GM18508 (cell line): ENCODE measurements at regions not wholly inside any gene's neighbourhood (a gene's known extent, or its start where the extent isn't known, plus 50 kb on each side); places are given as distances from the start of the nearest gene placed in this dataset.
"Not testable (repeated sequence)": the region's sequence is repeated elsewhere in the genome, so short reads cannot be mapped to it uniquely, and the experiment has no call there.

ENCODE experiments used
- ATAC-seq: cut with Tn5 transposase; IDR thresholded peaks from one replicate; pipeline ENCODE4 v1.9.1; 2021; ENCODE audit warnings: moderate number of reproducible peaks; ENCODE audit not compliant: insufficient read depth, unreplicated experiment

GRCh38 chr1:118317842-118318614, 133.0 kb upstream of the SPAG17 start:
- no peak for ATAC-seq

GRCh38 chr1:118306851-118307250, 121.8 kb upstream of the SPAG17 start:
- no peak for ATAC-seq

- ATAC-seq, result no peak
Observed at GRCh38 chr1:118304722-118305359, 119.8 kb upstream of the SPAG17 start.

- no peak for ATAC-seq
Observed at GRCh38 chr1:118303534-118303933, 118.5 kb upstream of the SPAG17 start.

GRCh38 chr1:118303064-118303463, 118.0 kb upstream of the SPAG17 start:
- no peak for ATAC-seq

- ATAC-seq, result no peak
Observed at GRCh38 chr1:118302145-118302544, 117.1 kb upstream of the SPAG17 start.

- ATAC-seq, result no peak
Observed at GRCh38 chr1:118300808-118301207, 115.8 kb upstream of the SPAG17 start.

GRCh38 chr1:118298397-118298796, 113.4 kb upstream of the SPAG17 start:
- no peak for ATAC-seq

- no peak for ATAC-seq
Observed at GRCh38 chr1:118297521-118297920, 112.5 kb upstream of the SPAG17 start.

- ATAC-seq, result no peak
Observed at GRCh38 chr1:118294875-118295642, 110.0 kb upstream of the SPAG17 start.

- no peak for ATAC-seq
Observed at GRCh38 chr1:118291661-118292060, 106.6 kb upstream of the SPAG17 start.

GRCh38 chr1:118290571-118290970, 105.5 kb upstream of the SPAG17 start:
- no peak for ATAC-seq

GRCh38 chr1:118290046-118290445, 105.0 kb upstream of the SPAG17 start:
- no peak for ATAC-seq

GRCh38 chr1:118280656-118281055, 95.6 kb upstream of the SPAG17 start:
- not testable (repeated sequence) for ATAC-seq

- ATAC-seq, result no peak
Observed at GRCh38 chr1:118275472-118276115, 90.6 kb upstream of the SPAG17 start.

GRCh38 chr1:118272884-118273283, 87.9 kb upstream of the SPAG17 start:
- no peak for ATAC-seq

GRCh38 chr1:118271883-118272282, 86.9 kb upstream of the SPAG17 start:
- no peak for ATAC-seq

GRCh38 chr1:118269598-118269997, 84.6 kb upstream of the SPAG17 start:
- no peak for ATAC-seq

- no peak for ATAC-seq
Observed at GRCh38 chr1:118266436-118266835, 81.4 kb upstream of the SPAG17 start.

GRCh38 chr1:118264343-118264742, 79.3 kb upstream of the SPAG17 start:
- no peak for ATAC-seq

GRCh38 chr1:118262865-118263264, 77.8 kb upstream of the SPAG17 start:
- ATAC-seq, result no peak
